NCI-H187 (cell line): ENCODE measurements at regions not wholly inside any gene's neighbourhood (a gene's known extent, or its start where the extent isn't known, plus 50 kb on each side); places are given as distances from the start of the nearest gene placed in this dataset.
"Not testable (repeated sequence)": the region's sequence is repeated elsewhere in the genome, so short reads cannot be mapped to it uniquely, and the experiment has no call there.

Experiments
- DNase-seq, 2 experiments: peaks; one replicate each; lab custom pipeline; 2025; lab: John Stamatoyannopoulos, UW

DNA sequence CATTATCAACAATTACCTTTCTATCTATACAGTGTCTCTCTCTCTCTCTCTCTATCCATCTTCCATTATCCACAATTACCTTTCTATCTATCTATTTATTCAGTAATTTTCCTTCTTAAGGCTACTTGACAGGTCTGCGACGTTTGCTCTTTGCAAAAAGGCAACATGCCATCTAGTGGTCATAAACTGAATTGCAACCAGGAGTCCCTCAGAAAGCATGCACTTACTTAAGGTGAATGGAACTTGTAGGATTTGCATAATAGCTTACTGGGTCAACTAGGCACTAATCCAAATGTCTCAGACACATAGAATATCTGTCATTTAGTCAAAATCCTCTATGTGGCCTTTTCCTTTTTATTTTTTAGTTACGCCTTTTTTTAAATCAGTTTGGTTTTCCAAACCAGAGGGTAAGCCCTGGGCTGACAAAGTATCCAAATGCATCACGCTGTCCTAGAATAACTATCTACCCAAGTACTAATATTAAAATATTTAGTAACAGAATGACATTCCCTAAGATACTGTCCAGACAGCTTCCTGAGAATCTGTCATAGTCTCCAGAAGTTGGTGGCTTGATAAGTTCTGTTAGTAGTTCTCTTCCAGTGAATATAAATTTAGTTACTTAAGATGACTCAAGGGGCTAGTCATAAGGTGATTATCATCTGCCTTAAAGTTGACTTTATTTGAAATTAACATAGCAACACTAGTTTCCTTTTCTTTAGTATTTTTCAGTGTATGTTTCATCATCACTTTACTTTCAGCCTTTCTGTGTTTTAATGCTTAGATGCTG, 208.3 kb downstream of the PPP1R3A start:
- peak; percentile 44 to 76 for DNase-seq

- DNase-seq, result no peak
Measured at GRCh38 chr7:113705439-113705838, 213.4 kb downstream of the PPP1R3A start.

- no peak for DNase-seq
Measured at GRCh38 chr7:113698556-113699220, 220.1 kb downstream of the PPP1R3A start.

- DNase-seq, result no peak
Measured at GRCh38 chr7:113694149-113694548, 224.7 kb downstream of the PPP1R3A start.

DNA sequence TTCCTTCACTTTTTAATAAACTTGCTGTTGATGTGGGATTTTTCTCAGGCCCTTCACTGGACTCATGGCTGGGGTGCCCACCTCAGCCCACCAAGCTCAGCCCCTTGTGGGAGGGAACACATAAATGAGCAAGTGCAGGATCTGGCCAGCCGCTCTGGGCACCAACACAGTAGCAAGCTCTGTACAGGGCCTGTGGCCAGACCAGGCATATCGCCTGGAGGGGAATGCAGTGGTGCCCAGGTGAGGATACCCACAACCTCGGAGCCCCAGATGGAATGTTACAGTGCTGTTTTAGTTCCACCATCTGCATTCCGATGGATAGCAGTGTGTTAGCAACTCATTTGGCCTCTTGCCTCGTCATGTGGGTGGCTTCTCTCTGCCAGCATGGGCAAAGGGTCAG, 234.6 kb downstream of the PPP1R3A start:
- DNase-seq, result no peak

GRCh38 chr7:113677811-113678210, 241.0 kb downstream of the PPP1R3A start:
- no peak for DNase-seq

- DNase-seq, result no peak
Measured at GRCh38 chr7:113664867-113665266, 253.9 kb downstream of the PPP1R3A start.

DNA sequence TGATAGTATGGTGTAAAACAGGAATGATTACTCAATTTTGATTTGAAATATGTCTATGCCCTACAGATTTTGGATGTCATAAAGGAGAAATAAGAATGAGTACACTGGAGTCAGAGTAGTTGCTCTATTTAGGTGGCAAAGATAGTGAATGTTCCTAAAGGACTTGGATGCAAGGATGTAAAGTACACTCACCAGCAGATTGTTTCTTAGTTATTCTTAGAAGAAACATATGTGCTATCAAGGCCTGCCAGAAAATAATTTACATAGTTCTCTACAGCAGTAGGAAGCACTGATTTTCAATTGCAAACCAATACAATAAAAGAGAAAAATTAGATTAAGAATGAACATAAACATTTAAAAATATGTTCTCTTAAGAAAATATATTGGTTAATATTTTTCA, 259.4 kb downstream of the PPP1R3A start:
- DNase-seq, result no peak

- DNase-seq, result no peak
Measured at GRCh38 chr7:113657603-113658002, 261.2 kb downstream of the PPP1R3A start.

- no peak for DNase-seq
Measured at GRCh38 chr7:113652501-113652900, 266.3 kb downstream of the PPP1R3A start.

DNA sequence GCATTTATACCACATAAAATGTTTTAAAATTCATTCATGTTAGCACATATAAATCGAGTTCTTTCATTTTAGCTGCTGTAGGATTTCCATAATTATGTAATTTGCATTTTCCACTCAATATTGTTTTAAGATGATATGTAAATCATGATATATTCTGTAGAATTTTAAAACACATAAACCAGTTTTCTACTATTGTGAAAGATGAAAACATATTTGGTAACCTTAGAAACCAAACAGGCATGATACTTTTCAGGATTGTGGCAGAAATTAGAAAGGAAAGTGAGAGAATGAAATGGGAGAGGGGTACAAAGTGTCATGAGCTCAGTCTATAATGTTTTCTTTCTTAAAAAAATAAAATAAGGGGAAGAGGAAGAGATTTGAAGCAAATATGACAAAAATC, 269.3 kb downstream of the PPP1R3A start:
- DNase-seq, result no peak

GRCh38 chr7:113639221-113639620, 279.6 kb downstream of the PPP1R3A start:
- DNase-seq, result no peak

- no peak for DNase-seq
Measured at GRCh38 chr7:113636727-113637421, 281.9 kb downstream of the PPP1R3A start.

GRCh38 chr7:113635492-113635891, 283.3 kb downstream of the PPP1R3A start:
- no peak for DNase-seq

GRCh38 chr7:113633073-113633472, 285.7 kb downstream of the PPP1R3A start:
- no peak for DNase-seq

GRCh38 chr7:113628948-113629847, 289.6 kb downstream of the PPP1R3A start:
- no peak for DNase-seq

DNA sequence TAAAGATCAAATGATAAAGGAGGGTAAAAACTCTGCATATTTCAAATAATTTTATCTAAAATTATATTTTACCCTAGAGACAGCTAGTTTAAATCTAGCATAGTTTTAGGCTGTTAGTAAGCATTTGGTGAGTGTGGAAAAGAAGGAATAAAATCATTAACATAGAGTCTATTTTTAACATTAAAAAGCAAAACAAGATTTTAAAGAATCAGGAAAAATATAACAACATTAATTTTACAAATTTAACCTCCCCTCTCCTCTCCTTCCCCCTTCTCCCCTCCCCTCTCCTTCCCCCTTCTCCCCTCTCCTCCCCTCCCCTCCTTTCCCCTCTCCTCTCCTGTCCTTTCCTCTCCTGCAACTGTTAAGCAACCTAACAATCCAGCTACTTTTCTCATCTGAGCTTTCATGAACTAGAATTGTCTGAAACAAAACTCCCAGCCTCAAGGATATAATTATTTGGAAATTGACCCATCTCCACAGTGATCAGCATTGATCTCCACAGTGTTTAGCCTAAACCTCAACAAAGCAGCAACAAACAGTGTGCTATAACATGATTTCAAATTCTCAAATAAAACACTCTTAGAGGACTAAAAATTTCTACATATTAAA, 293.2 kb downstream of the PPP1R3A start:
- DNase-seq, result no peak

- DNase-seq, result no peak
Measured at GRCh38 chr7:113622796-113623195, 296.0 kb downstream of the PPP1R3A start.

GRCh38 chr7:113610572-113610971, 308.2 kb downstream of the PPP1R3A start:
- DNase-seq, result no peak

DNA sequence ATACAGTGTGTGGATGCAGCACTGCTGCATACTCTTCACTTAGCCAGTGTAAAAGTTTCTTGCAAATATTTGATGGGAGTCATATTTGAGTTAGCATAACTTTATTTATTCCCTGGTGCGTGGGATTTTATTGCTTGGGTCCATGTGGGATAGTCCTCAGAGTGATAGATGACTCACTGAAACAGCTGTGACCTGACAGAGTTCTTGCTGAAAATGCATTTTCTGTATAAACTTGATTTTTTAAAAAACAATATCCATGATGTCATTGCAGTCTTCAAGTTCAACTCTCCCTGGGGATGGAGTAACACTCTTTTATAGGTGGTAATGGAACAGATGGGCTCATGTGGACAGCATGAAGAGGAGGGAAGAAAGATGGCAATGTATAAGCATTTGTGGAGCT, 310.0 kb downstream of the PPP1R3A start:
- no peak for DNase-seq

- DNase-seq, result no peak
Measured at GRCh38 chr7:113606325-113606724, 312.5 kb downstream of the PPP1R3A start.

DNA sequence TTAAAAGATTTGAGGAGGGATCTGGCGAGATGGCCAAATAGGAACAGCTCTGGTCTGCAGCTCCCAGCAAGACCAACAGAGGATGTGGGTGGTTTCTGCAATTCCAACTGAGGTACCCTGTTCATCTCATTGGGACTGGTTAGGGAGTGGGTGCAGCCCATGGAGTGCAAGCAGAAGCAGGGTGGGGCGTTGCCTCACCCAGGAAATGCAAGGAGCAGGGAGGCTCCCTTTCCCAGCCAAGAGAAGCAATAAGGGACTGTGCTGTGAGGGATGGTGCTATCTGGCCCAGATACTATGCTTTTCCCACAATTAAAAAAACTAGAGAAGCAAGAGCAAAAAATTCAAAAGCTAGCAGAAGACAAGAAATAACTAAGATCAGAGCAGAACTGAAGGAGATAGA, 318.4 kb downstream of the PPP1R3A start:
- not testable (repeated sequence) for DNase-seq
